HL-60 (cell line): ENCODE measurements at regions not wholly inside any gene's neighbourhood (a gene's known extent, or its start where the extent isn't known, plus 50 kb on each side); places are given as distances from the start of the nearest gene placed in this dataset.

ENCODE experiments used
- GABPA ChIP-seq: IDR thresholded peaks from 2 replicates; pipeline ENCODE4 v1.6.1; 2012; ENCODE audit warnings: low read depth
- TF ChIP-seq, protein P1 (sequence below): IDR thresholded peaks from one replicate; pipeline ENCODE4 v1.5.1; 2011; ENCODE audit warnings: low read length, control low read depth, inconsistent platforms; ENCODE audit not compliant: insufficient read depth
- TF ChIP-seq, protein P2 (sequence below): IDR thresholded peaks from 2 replicates; pipeline ENCODE4 v1.6.1; 2012; ENCODE audit warnings: low read depth; ENCODE audit not compliant: insufficient replicate concordance

DNA sequence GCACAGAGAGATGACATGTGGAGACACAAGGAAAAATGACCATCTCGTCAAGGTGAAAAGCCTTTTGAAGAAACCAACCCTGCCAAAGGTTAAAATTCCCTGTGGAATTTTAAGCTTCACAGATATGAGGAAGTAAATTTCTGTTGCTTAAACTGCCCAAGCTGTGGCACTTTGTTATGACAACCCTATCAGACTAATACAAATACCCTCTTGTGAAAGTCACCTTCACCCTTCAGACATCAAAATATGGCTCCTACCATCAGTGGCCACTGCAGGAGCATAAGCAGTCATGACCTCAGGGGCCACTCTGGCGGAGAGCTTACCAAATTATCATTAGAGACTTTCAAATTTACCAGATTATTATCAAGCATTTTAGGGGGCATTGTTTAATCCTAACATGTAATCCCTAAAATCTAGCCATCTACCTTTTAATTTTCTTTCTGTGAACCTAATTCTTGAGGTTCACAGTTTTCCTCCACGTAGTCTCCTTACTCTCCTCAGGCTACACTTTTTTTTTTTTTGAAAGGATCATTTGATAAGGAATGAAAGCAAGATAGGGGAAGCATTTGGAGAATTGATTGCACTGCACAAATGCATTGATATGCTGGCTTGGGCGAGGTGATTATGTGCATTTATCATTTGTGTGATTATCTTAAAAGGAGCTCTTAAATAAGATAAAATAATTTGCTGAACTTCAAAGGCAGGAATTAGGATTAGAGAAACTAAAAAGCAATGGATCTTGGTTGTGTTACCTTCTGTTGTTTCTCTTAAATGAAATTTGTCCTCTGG lies 90.3 kb downstream of the TMEM168 start:
- TF ChIP-seq, protein P1, sequence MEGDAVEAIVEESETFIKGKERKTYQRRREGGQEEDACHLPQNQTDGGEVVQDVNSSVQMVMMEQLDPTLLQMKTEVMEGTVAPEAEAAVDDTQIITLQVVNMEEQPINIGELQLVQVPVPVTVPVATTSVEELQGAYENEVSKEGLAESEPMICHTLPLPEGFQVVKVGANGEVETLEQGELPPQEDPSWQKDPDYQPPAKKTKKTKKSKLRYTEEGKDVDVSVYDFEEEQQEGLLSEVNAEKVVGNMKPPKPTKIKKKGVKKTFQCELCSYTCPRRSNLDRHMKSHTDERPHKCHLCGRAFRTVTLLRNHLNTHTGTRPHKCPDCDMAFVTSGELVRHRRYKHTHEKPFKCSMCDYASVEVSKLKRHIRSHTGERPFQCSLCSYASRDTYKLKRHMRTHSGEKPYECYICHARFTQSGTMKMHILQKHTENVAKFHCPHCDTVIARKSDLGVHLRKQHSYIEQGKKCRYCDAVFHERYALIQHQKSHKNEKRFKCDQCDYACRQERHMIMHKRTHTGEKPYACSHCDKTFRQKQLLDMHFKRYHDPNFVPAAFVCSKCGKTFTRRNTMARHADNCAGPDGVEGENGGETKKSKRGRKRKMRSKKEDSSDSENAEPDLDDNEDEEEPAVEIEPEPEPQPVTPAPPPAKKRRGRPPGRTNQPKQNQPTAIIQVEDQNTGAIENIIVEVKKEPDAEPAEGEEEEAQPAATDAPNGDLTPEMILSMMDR, result no peak
- no peak for TF ChIP-seq GABPA
- TF ChIP-seq, protein P2, sequence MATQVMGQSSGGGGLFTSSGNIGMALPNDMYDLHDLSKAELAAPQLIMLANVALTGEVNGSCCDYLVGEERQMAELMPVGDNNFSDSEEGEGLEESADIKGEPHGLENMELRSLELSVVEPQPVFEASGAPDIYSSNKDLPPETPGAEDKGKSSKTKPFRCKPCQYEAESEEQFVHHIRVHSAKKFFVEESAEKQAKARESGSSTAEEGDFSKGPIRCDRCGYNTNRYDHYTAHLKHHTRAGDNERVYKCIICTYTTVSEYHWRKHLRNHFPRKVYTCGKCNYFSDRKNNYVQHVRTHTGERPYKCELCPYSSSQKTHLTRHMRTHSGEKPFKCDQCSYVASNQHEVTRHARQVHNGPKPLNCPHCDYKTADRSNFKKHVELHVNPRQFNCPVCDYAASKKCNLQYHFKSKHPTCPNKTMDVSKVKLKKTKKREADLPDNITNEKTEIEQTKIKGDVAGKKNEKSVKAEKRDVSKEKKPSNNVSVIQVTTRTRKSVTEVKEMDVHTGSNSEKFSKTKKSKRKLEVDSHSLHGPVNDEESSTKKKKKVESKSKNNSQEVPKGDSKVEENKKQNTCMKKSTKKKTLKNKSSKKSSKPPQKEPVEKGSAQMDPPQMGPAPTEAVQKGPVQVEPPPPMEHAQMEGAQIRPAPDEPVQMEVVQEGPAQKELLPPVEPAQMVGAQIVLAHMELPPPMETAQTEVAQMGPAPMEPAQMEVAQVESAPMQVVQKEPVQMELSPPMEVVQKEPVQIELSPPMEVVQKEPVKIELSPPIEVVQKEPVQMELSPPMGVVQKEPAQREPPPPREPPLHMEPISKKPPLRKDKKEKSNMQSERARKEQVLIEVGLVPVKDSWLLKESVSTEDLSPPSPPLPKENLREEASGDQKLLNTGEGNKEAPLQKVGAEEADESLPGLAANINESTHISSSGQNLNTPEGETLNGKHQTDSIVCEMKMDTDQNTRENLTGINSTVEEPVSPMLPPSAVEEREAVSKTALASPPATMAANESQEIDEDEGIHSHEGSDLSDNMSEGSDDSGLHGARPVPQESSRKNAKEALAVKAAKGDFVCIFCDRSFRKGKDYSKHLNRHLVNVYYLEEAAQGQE, result no peak
